Upper lobe of right lung (tissue), 1 donor: ENCODE measurements at regions not wholly inside any gene's neighbourhood (a gene's known extent, or its start where the extent isn't known, plus 50 kb on each side); places are given as distances from the start of the nearest gene placed in this dataset.
A peak's percentile ranks its signal among the peaks of the same experiment; 100 is the strongest.

ENCODE experiments used
- ATAC-seq: fragments of 200-7000 bp; cut with Tn5 transposase; one replicate; pipeline ENCODE4 v1.9.1; 2020; ENCODE audit warnings: mild to moderate bottlenecking, moderate library complexity
- DNase-seq: peaks from one replicate; pipeline ENCODE4 v3.0.0-alpha.2; 2020
- H3K27ac ChIP-seq: fragments of 200-600 bp; one replicate; pipeline ENCODE4 v1.8.0; 2022
- H3K27me3 ChIP-seq: fragments of 200-600 bp; one replicate; pipeline ENCODE4 v1.8.0; 2022; ENCODE audit warnings: mild to moderate bottlenecking
- H3K36me3 ChIP-seq: fragments of 200-600 bp; one replicate; pipeline ENCODE4 v1.8.0; 2022
- H3K4me1 ChIP-seq: fragments of 200-600 bp; one replicate; pipeline ENCODE4 v1.8.0; 2022
- H3K4me3 ChIP-seq: fragments of 200-600 bp; one replicate; pipeline ENCODE4 v1.8.0; 2022; ENCODE audit warnings: mild to moderate bottlenecking
- H3K9me3 ChIP-seq: fragments of 200-600 bp; one replicate; pipeline ENCODE4 v1.8.0; 2022
- intact Hi-C: fragments of 100-400 bp; cut with DNase I; formaldehyde crosslinking; loops from one replicate; pipeline ENCODE4 v1.11.0; 2022
- TF ChIP-seq, protein P1 (sequence below): fragments of 200-600 bp; IDR thresholded peaks from one replicate; pipeline ENCODE4 v1.8.0; 2022; ENCODE audit warnings: antibody characterized with exemption
- donor health status: DM: no; HTN: yes; CAD: no; lungs with severe emphysema.

DNA sequence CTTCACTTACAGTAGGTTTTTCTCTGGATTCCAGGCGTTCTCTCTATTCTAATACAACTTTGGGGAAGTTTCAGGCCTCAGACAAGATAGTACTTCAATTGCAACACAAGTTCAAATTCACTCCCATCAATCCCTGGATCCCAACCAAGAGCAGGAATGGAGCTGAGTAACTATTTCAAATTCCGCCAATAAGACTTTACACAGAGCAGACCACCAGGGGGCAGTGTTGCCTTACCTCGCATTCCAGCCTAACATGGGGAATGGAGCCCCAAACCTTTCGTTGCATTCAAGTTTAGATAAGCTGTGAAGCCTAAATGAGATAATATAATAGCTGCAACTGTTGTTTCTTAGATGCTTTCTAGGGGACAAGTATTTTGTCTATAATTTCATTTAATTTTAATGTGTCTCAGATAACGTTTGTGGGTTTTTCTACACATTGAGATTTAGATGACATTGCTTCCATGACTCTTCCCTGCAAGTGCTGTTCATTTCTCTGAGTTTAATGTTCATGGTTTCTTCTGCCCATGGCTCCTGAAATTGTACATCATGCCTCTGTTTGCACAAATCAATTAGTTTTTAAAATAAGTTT, 186.7 kb downstream of the NSUN3 start:
- TF ChIP-seq, protein P1, sequence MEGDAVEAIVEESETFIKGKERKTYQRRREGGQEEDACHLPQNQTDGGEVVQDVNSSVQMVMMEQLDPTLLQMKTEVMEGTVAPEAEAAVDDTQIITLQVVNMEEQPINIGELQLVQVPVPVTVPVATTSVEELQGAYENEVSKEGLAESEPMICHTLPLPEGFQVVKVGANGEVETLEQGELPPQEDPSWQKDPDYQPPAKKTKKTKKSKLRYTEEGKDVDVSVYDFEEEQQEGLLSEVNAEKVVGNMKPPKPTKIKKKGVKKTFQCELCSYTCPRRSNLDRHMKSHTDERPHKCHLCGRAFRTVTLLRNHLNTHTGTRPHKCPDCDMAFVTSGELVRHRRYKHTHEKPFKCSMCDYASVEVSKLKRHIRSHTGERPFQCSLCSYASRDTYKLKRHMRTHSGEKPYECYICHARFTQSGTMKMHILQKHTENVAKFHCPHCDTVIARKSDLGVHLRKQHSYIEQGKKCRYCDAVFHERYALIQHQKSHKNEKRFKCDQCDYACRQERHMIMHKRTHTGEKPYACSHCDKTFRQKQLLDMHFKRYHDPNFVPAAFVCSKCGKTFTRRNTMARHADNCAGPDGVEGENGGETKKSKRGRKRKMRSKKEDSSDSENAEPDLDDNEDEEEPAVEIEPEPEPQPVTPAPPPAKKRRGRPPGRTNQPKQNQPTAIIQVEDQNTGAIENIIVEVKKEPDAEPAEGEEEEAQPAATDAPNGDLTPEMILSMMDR, result peak; percentile 84
- intact Hi-C loops, result no loop called here
- ATAC-seq (peak; percentile 88), DNase-seq (peak; percentile 75)
- H3K4me3 ChIP-seq, result no peak overlapping the region
- H3K27ac ChIP-seq, result no peak overlapping the region
- no peaks in the 10 kb centered on the region for H3K9me3 ChIP-seq
- no peaks in the 10 kb centered on the region for H3K36me3 ChIP-seq
- H3K27me3 ChIP-seq, result peaks cover 9% of the 10 kb centered on the region
- H3K4me1 ChIP-seq, result no peaks in the 10 kb centered on the region

DNA sequence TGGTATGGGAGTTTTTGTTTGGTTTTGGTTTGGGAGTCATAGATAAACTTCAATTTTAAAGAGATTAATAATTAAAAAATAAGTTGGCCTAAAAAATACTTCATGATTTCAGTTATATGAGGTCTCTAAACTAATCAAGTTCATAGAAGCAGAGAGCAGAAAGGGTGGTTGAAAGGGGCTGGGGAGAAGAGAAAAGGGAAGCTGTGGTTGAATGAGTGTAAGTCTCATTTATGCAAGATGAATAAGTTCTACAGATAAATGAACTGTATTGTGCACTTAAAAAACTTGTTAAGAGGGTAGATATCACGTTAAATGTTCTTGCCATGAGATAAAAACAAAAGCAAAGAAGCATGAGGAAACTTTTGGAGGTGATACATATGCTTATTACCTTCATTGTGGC, 188.7 kb downstream of the NSUN3 start:
- DNase-seq, result no peak
- TF ChIP-seq, protein P1, result no peak

GRCh38 chr3:94252316-94252715, 189.5 kb downstream of the NSUN3 start:
- intact Hi-C loops, result no loop called here
- peaks cover 9% of the 10 kb centered on the region for H3K27me3 ChIP-seq
- H3K36me3 ChIP-seq, result no peaks in the 10 kb centered on the region
- no peaks in the 10 kb centered on the region for H3K9me3 ChIP-seq
- no peak overlapping the region for H3K27ac ChIP-seq
- ATAC-seq, result no peak
- no peaks in the 10 kb centered on the region for H3K4me1 ChIP-seq
- no peak for DNase-seq
- H3K4me3 ChIP-seq, result no peak overlapping the region
- TF ChIP-seq, protein P1, result no peak

More for the DNA sequence above, 188.7 kb downstream of the NSUN3 start:
- no peak for ATAC-seq
- intact Hi-C loops, result no loop called here
- Histone ChIP-seq H3K4me1 (no peaks in the 10 kb centered on the region), H3K36me3 (no peaks in the 10 kb centered on the region), H3K9me3 (no peaks in the 10 kb centered on the region), H3K27me3 (peaks cover 9% of the 10 kb centered on the region), H3K27ac (no peak overlapping the region), H3K4me3 (no peak overlapping the region)

- Histone ChIP-seq H3K9me3 (no peaks in the 10 kb centered on the region), H3K27ac (no peak overlapping the region), H3K36me3 (no peaks in the 10 kb centered on the region), H3K4me3 (no peak overlapping the region), H3K27me3 (no peaks in the 10 kb centered on the region), H3K4me1 (no peaks in the 10 kb centered on the region)
- TF ChIP-seq, protein P1, result no peak
- DNase-seq, result no peak
- ATAC-seq, result no peak
- intact Hi-C loops, result no loop called here
These were observed 194.3 kb downstream of the NSUN3 start for GRCh38 chr3:94256888-94257813.

GRCh38 chr3:94258851-94259250, 196.0 kb downstream of the NSUN3 start:
- no peak for ATAC-seq
- Histone ChIP-seq H3K27me3 (no peaks in the 10 kb centered on the region), H3K27ac (no peak overlapping the region), H3K36me3 (no peaks in the 10 kb centered on the region), H3K4me3 (no peak overlapping the region), H3K9me3 (no peaks in the 10 kb centered on the region), H3K4me1 (no peaks in the 10 kb centered on the region)
- no peak for DNase-seq
- TF ChIP-seq, protein P1, result no peak
- intact Hi-C loops, result no loop called here
